Right lobe of liver (tissue), 4 donors: ENCODE measurements at regions not wholly inside any gene's neighbourhood (a gene's known extent, or its start where the extent isn't known, plus 50 kb on each side); places are given as distances from the start of the nearest gene placed in this dataset.

Source experiments
- POLR2A ChIP-seq: fragments of 450-650 bp; IDR thresholded peaks from one replicate; pipeline ENCODE4 v1.6.1; 2017; ENCODE audit warnings: antibody characterized with exemption, mild to moderate bottlenecking
- TF ChIP-seq, protein P1 (sequence below), 4 donors: fragments of 200-600 bp in 3 of 4; fragments of 450-650 bp in 1 of 4; IDR thresholded peaks; one replicate each; pipeline versions ENCODE4 v1.5.1 to v1.8.0; 2016 to 2022; ENCODE audit warnings: antibody characterized with exemption in 4 of 4, mild to moderate bottlenecking in 2 of 4
- donor health status: DM: no; HTN: no; CAD: no.
- donor health status: DM: no; HTN: no; CAD: no.
- donor health status: DM: no; HTN: yes; CAD: no.

DNA sequence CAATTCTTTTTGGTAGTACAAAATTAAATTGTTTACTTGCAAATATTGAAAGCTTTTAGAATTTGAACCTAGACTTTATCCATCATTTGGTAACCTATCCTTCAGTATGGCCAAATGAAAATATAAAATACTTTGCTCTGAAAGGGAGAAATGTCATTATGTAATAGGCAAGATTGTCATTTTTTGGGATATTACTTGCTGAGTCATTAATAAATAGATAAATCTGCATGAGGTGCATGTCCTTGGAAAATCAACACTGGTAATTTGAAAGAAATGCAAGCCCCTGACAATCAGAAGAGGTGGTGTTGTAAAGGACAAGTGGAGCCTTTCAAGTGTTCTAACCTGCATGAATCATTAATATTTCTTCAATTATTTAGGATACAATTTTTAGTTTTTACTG is 231.8 kb upstream of the CCNG1 start:
- TF ChIP-seq, protein P1, sequence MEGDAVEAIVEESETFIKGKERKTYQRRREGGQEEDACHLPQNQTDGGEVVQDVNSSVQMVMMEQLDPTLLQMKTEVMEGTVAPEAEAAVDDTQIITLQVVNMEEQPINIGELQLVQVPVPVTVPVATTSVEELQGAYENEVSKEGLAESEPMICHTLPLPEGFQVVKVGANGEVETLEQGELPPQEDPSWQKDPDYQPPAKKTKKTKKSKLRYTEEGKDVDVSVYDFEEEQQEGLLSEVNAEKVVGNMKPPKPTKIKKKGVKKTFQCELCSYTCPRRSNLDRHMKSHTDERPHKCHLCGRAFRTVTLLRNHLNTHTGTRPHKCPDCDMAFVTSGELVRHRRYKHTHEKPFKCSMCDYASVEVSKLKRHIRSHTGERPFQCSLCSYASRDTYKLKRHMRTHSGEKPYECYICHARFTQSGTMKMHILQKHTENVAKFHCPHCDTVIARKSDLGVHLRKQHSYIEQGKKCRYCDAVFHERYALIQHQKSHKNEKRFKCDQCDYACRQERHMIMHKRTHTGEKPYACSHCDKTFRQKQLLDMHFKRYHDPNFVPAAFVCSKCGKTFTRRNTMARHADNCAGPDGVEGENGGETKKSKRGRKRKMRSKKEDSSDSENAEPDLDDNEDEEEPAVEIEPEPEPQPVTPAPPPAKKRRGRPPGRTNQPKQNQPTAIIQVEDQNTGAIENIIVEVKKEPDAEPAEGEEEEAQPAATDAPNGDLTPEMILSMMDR (IDR thresholded peaks at IDR 0.05) = no peak
- TF ChIP-seq POLR2A = no peak
